Bronchial epithelial cell (primary cell): ENCODE measurements at regions not wholly inside any gene's neighbourhood (a gene's known extent, or its start where the extent isn't known, plus 50 kb on each side); places are given as distances from the start of the nearest gene placed in this dataset.
A peak's percentile ranks its signal among the peaks of the same experiment; 100 is the strongest.
"Not testable (repeated sequence)": the region's sequence is repeated elsewhere in the genome, so short reads cannot be mapped to it uniquely, and the experiment has no call there.

Experiments
- DNase-seq: peaks from one replicate; pipeline ENCODE4 v3.0.0-alpha.2; 2010; ENCODE audit warnings: low read depth
- FAIRE-seq: peaks from 2 replicates; lab custom pipeline; 2011; peaks lifted over from hg19 to GRCh38; lab: Jason Lieb, UNC
- H3K27me3 ChIP-seq: 2 replicates; pipeline ENCODE4 v1.5.1; 2011; ENCODE audit warnings: low read length; ENCODE audit not compliant: control insufficient read depth, insufficient read depth
- H3K36me3 ChIP-seq: 2 replicates; pipeline ENCODE4 v1.5.1; 2011; ENCODE audit warnings: low read length; ENCODE audit not compliant: control insufficient read depth, insufficient read depth
- H3K4me3 ChIP-seq: 2 replicates; pipeline ENCODE4 v1.5.1; 2011; ENCODE audit warnings: mild to moderate bottlenecking, low read depth, low read length, control low read depth
- CTCF ChIP-seq: IDR thresholded peaks from 2 replicates; pipeline ENCODE4 v1.5.1; 2011; ENCODE audit warnings: mild to moderate bottlenecking, moderate library complexity, low read length, control low read depth, inconsistent platforms; ENCODE audit not compliant: insufficient read depth, severe bottlenecking

- DNase-seq, result no peak
- Histone ChIP-seq H3K36me3 (no peaks in the 10 kb centered on the region), H3K27me3 (no peaks in the 10 kb centered on the region), H3K4me3 (no peak overlapping the region)
- FAIRE-seq, result no peak
- no peak for TF ChIP-seq CTCF
Observed at GRCh38 chr2:192645811-192646598, 451.3 kb upstream of the TMEFF2 start.

- FAIRE-seq, result peak; percentile 89
- no peaks in the 10 kb centered on the region for H3K27me3 ChIP-seq
- no peak for TF ChIP-seq CTCF
Observed at GRCh38 chr2:192634557-192634956, 439.8 kb upstream of the TMEFF2 start.

GRCh38 chr2:192628017-192628416, 433.3 kb upstream of the TMEFF2 start:
- no peaks in the 10 kb centered on the region for H3K27me3 ChIP-seq
- H3K36me3 ChIP-seq, result no peaks in the 10 kb centered on the region
- DNase-seq (no peak), FAIRE-seq (no peak)
- TF ChIP-seq CTCF, result no peak
- H3K4me3 ChIP-seq, result no peak overlapping the region

More at GRCh38 chr2:192634557-192634956, 439.8 kb upstream of the TMEFF2 start:
- Histone ChIP-seq H3K4me3 (no peak overlapping the region), H3K36me3 (no peaks in the 10 kb centered on the region)
- no peak for DNase-seq

- no peak for TF ChIP-seq CTCF
- no peak overlapping the region for H3K4me3 ChIP-seq
- no peaks in the 10 kb centered on the region for H3K36me3 ChIP-seq
- H3K27me3 ChIP-seq, result no peaks in the 10 kb centered on the region
- FAIRE-seq, result no peak
- DNase-seq, result no peak
Observed at GRCh38 chr2:192615105-192615504, 420.4 kb upstream of the TMEFF2 start.

GRCh38 chr2:192604295-192604694, 409.6 kb upstream of the TMEFF2 start:
- H3K4me3 ChIP-seq, result no peak overlapping the region
- no peaks in the 10 kb centered on the region for H3K27me3 ChIP-seq
- FAIRE-seq (no peak), DNase-seq (peak; percentile 0)
- no peak for TF ChIP-seq CTCF
- H3K36me3 ChIP-seq, result no peaks in the 10 kb centered on the region

GRCh38 chr2:192598649-192599048, 403.9 kb upstream of the TMEFF2 start:
- H3K27me3 ChIP-seq, H3K36me3 ChIP-seq, H3K4me3 ChIP-seq, FAIRE-seq, DNase-seq: not testable (repeated sequence)
